H1 (cell line): ENCODE measurements at regions not wholly inside any gene's neighbourhood (a gene's known extent, or its start where the extent isn't known, plus 50 kb on each side); places are given as distances from the start of the nearest gene placed in this dataset.

Experiments used
- CTCF ChIA-PET: fragments of 300-600 bp; sonication (Branson Sonifier 250); formaldehyde crosslinking; loops from one replicate; lab custom pipeline; 2021; ENCODE audit not compliant: partially characterized antibody; lab: Charles Lee
- POLR2A ChIA-PET: fragments of 300-600 bp; sonication (Branson Sonifier 250); formaldehyde crosslinking; loops from one replicate; lab custom pipeline; 2021; ENCODE audit warnings: inconsistent platforms; ENCODE audit not compliant: partially characterized antibody; lab: Charles Lee
- DNase-seq, 2 experiments: peaks; one replicate each; pipeline versions ENCODE4 v3.0.0 to v3.0.0-alpha.2; 2010 to 2022; ENCODE audit warnings: low spot score in 2 of 2, low read depth in 1 of 2, mixed read lengths in 1 of 2
- FAIRE-seq: peaks from 2 replicates; lab custom pipeline; 2011; peaks lifted over from hg19 to GRCh38; lab: Jason Lieb, UNC
- H2AFZ ChIP-seq: 2 replicates; pipeline ENCODE4 v1.8.1; 2012; ENCODE audit warnings: low read length, inconsistent platforms
- H2AK5ac ChIP-seq: 2 replicates; pipeline ENCODE4 v1.6.1; 2013; ENCODE audit warnings: low read depth, low read length
- H2BK120ac ChIP-seq: replicated peaks from 2 replicates; pipeline ENCODE3; 2013; ENCODE audit warnings: low read depth, low read length, inconsistent platforms
- H2BK12ac ChIP-seq: 2 replicates; pipeline ENCODE4 v1.6.1; 2013; ENCODE audit warnings: low read depth, low read length
- H2BK15ac ChIP-seq: 2 replicates; pipeline ENCODE4 v1.6.1; 2013; ENCODE audit warnings: low read length
- H2BK20ac ChIP-seq: 2 replicates; pipeline ENCODE4 v1.6.1; 2013; ENCODE audit warnings: low read length
- H2BK5ac ChIP-seq: 2 replicates; pipeline ENCODE4 v1.6.1; 2013; ENCODE audit warnings: low read depth, low read length
- H3K14ac ChIP-seq: 2 replicates; pipeline ENCODE4 v1.6.1; 2013; ENCODE audit warnings: inconsistent platforms; ENCODE audit not compliant: insufficient read length
- H3K18ac ChIP-seq: 2 replicates; pipeline ENCODE4 v1.6.1; 2013; ENCODE audit warnings: low read length; ENCODE audit errors: extremely low read depth
- H3K23ac ChIP-seq: 2 replicates; pipeline ENCODE4 v1.6.1; 2013; ENCODE audit warnings: inconsistent platforms; ENCODE audit not compliant: insufficient read length
- H3K23me2 ChIP-seq: 2 replicates; pipeline ENCODE4 v1.6.1; 2013; ENCODE audit warnings: low read depth, low read length
- H3K27ac ChIP-seq: 2 replicates; pipeline ENCODE4 v1.6.1; 2011; ENCODE audit warnings: low read depth, low read length, inconsistent platforms
- H3K27me3 ChIP-seq, 4 experiments: replicated peaks in 1 of 4; 1 replicate in 1 of 4; 2 replicates in 3 of 4; pipeline versions ENCODE4 v1.6.1 to v1.8.1; 2011 to 2013; ENCODE audit warnings: low read length in 3 of 4, mild to moderate bottlenecking in 3 of 4, inconsistent platforms in 2 of 4, mixed read lengths in 2 of 4, moderate library complexity in 1 of 4; ENCODE audit not compliant: control insufficient read depth in 3 of 4, insufficient read depth in 3 of 4; ENCODE audit errors: extremely low read depth in 1 of 4
- H3K36me3 ChIP-seq, 4 experiments: 2 replicates each; pipeline versions ENCODE4 v1.6.1 to v1.8.1; 2011 to 2013; ENCODE audit warnings: mild to moderate bottlenecking in 4 of 4, low read length in 3 of 4, moderate library complexity in 2 of 4, control low read depth in 1 of 4, inconsistent platforms in 1 of 4; ENCODE audit not compliant: insufficient read depth in 4 of 4, control insufficient read depth in 2 of 4
- H3K4ac ChIP-seq: replicated peaks from 2 replicates; pipeline ENCODE3; 2013; ENCODE audit warnings: low read length, low read depth, mixed read lengths, inconsistent platforms; ENCODE audit not compliant: insufficient read length
- H3K4me1 ChIP-seq, 4 experiments: replicated peaks in 1 of 4; 1 replicate in 1 of 4; 2 replicates in 3 of 4; pipeline versions ENCODE4 v1.6.1 to v1.8.1; 2011 to 2013; ENCODE audit warnings: low read length in 3 of 4, inconsistent platforms in 2 of 4, mixed read lengths in 1 of 4; ENCODE audit not compliant: insufficient read depth in 4 of 4, control insufficient read depth in 3 of 4
- H3K4me2 ChIP-seq, 2 experiments: 2 replicates each; pipeline versions ENCODE4 v1.6.1 to v1.8.1; 2011 to 2013; ENCODE audit warnings: low read depth in 2 of 2, low read length in 2 of 2, control low read depth in 1 of 2, inconsistent platforms in 1 of 2, mild to moderate bottlenecking in 1 of 2; ENCODE audit not compliant: insufficient read depth in 1 of 2
- H3K4me3 ChIP-seq, 4 experiments: fragments of 200-600, 300-600 bp in 1 of 4; sonication (generic), shearing (Covaris generic), sonication (Bioruptor Twin) in 1 of 4; 2 replicates each; pipeline versions ENCODE4 v1.5.1 to v1.8.1; 2011 to 2016; ENCODE audit warnings: low read length in 4 of 4, low read depth in 3 of 4, control low read depth in 2 of 4, inconsistent platforms in 2 of 4, mild to moderate bottlenecking in 2 of 4, mixed read lengths in 1 of 4, moderate library complexity in 1 of 4; ENCODE audit not compliant: insufficient read depth in 2 of 4; ENCODE audit errors: extremely low read depth in 1 of 4
- H3K56ac ChIP-seq: replicated peaks from 2 replicates; pipeline ENCODE3; 2013; ENCODE audit warnings: low read depth, mild to moderate bottlenecking, mixed read lengths, low read length, inconsistent platforms; ENCODE audit not compliant: insufficient read length
- H3K79me1 ChIP-seq: 2 replicates; pipeline ENCODE4 v1.6.1; 2013; ENCODE audit warnings: low read depth, low read length, control low read depth
- H3K79me2 ChIP-seq, 2 experiments: 2 replicates each; pipeline versions ENCODE4 v1.6.1 to v1.8.1; 2012 to 2013; ENCODE audit warnings: low read length in 2 of 2, mild to moderate bottlenecking in 2 of 2, inconsistent platforms in 1 of 2; ENCODE audit not compliant: insufficient read depth in 2 of 2, control insufficient read depth in 1 of 2
- H3K9ac ChIP-seq, 4 experiments: replicated peaks in 1 of 4; 1 replicate in 1 of 4; 2 replicates in 3 of 4; pipeline versions ENCODE4 v1.6.1 to v1.8.1; 2011 to 2013; ENCODE audit warnings: low read depth in 3 of 4, low read length in 3 of 4, control low read depth in 2 of 4, mild to moderate bottlenecking in 2 of 4, moderate library complexity in 2 of 4, inconsistent platforms in 1 of 4; ENCODE audit errors: extremely low read depth in 1 of 4
- H3K9me3 ChIP-seq, 2 experiments: 2 replicates each; pipeline versions ENCODE4 v1.6.1 to v1.8.1; 2012 to 2013; ENCODE audit warnings: mild to moderate bottlenecking in 2 of 2, moderate library complexity in 2 of 2, control low read depth in 1 of 2, inconsistent platforms in 1 of 2, low read depth in 1 of 2, low read length in 1 of 2, mixed read lengths in 1 of 2; ENCODE audit not compliant: insufficient read depth in 2 of 2
- H4K20me1 ChIP-seq, 2 experiments: replicated peaks in 1 of 2; 2 replicates each; pipeline versions ENCODE3 to v1.8.1; 2011 to 2013; ENCODE audit warnings: inconsistent platforms in 2 of 2, low read length in 2 of 2, mild to moderate bottlenecking in 1 of 2; ENCODE audit not compliant: insufficient read depth in 2 of 2, control insufficient read depth in 1 of 2
- H4K5ac ChIP-seq: 2 replicates; pipeline ENCODE4 v1.6.1; 2013; ENCODE audit warnings: low read length, low read depth, mixed read lengths, inconsistent platforms; ENCODE audit not compliant: insufficient read length
- H4K8ac ChIP-seq: 2 replicates; pipeline ENCODE4 v1.8.0; 2013; ENCODE audit warnings: mild to moderate bottlenecking, moderate library complexity, low read length, inconsistent platforms; ENCODE audit not compliant: insufficient read depth; ENCODE audit errors: extremely low read depth
- H4K91ac ChIP-seq: replicated peaks from 2 replicates; pipeline ENCODE3; 2013; ENCODE audit warnings: low read length, mixed read lengths, inconsistent platforms; ENCODE audit not compliant: insufficient read length
- WGBS, 2 experiments: shearing (Covaris generic) in 1 of 2; methylation state at CpG; one replicate each; pipeline versions ENCODE4 v1.1.6 to v1.1.7; 2013 to 2015; ENCODE audit warnings: low lambda C conversion rate in 2 of 2, mixed read lengths in 2 of 2, inconsistent platforms in 1 of 2, low coverage in 1 of 2, missing lambda C conversion rate in 1 of 2; ENCODE audit not compliant: insufficient replicate concordance in 2 of 2, insufficient coverage in 1 of 2, insufficient read length in 1 of 2; ENCODE audit errors: extremely low coverage in 1 of 2, missing lambda C conversion rate in 1 of 2; 5-methylcytosine and 5-hydroxymethylcytosine counted together

DNA sequence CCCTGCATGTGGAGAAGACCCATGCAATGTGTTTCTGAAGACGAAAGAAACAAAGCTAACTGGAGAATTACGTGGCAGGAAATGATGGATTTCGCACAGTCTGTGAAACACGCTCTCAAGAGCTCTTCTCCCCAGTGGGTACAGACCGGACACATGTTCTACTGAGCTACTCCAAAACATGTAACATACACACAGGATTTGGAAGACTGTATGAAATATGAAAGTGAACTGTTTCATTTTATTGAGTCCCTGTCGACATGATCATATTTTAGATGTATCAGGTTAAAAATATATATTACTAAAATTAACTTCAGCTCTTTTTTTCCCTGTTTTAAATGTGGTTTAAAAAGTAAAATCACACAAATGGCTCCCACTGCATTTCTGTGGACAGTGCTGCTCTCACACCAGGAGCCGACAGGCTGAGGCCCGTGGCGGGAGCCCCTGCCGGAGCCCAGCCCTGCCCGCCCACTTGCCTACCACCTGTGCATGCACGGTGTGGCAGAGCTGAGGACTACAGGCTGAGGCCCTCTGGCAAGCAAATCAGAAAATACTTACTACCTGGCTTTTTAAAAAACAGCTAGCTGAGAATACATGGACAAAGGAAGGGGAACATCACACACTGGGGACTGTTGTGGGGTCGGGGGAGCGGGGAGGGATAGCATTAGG lies 58.9 kb upstream of the NXT1 start:
- FAIRE-seq (no peak), DNase-seq (no peak)
- Histone ChIP-seq H3K4ac (no peak overlapping the region), H3K27ac (no peak overlapping the region), H4K8ac (no peak overlapping the region), H3K23me2 (no peaks in the 10 kb centered on the region; the same call in 1 of the 2 replicates), H4K91ac (peak overlapping the region; percentile 6), H2AK5ac (peak overlapping the region; percentile 33; the same call in 1 of the 2 replicates), H3K56ac (no peak overlapping the region), H4K20me1 (no peaks in the 10 kb centered on the region), H3K4me1 (no peaks in the 10 kb centered on the region; a peak in 1 of 7 replicates), H3K4me3 (no peak overlapping the region), H2AFZ (no peak overlapping the region), H3K27me3 (no peaks in the 10 kb centered on the region), H2BK5ac (no peak overlapping the region), H3K9me3 (no peaks in the 10 kb centered on the region), H3K9ac (no peak overlapping the region), H3K79me2 (no peaks in the 10 kb centered on the region), H3K23ac (no peak overlapping the region), H3K4me2 (no peak overlapping the region), H3K36me3 (no peaks in the 10 kb centered on the region), H3K79me1 (no peaks in the 10 kb centered on the region), H2BK15ac (no peak overlapping the region), H4K5ac (no peak overlapping the region), H2BK12ac (no peak overlapping the region), H3K14ac (no peak overlapping the region), H3K18ac (no peak overlapping the region), H2BK120ac (no peak overlapping the region), H2BK20ac (no peak overlapping the region)
- 91% methylated on average over 14 of the region's 14 CpGs; no CpG with 5 or more reads in 1 of the 2 experiments for WGBS, 2 experiments
- ChIA-PET POLR2A (no interaction called here), CTCF (interaction anchor here (0.8 to 2.8 kb wide), 3 partner anchors 8 to 29 kb away, joined by 3 to 20 read pairs (median 4); no protein-coding TSS in a partner anchor)
